GM19238 (cell line): ENCODE measurements at regions not wholly inside any gene's neighbourhood (a gene's known extent, or its start where the extent isn't known, plus 50 kb on each side); places are given as distances from the start of the nearest gene placed in this dataset.
"Not testable (repeated sequence)": the region's sequence is repeated elsewhere in the genome, so short reads cannot be mapped to it uniquely, and the experiment has no call there.

Experiments
- DNase-seq: peaks from one replicate; pipeline ENCODE4 v3.0.0; 2011; ENCODE audit warnings: low spot score; ENCODE audit not compliant: insufficient read length

DNA sequence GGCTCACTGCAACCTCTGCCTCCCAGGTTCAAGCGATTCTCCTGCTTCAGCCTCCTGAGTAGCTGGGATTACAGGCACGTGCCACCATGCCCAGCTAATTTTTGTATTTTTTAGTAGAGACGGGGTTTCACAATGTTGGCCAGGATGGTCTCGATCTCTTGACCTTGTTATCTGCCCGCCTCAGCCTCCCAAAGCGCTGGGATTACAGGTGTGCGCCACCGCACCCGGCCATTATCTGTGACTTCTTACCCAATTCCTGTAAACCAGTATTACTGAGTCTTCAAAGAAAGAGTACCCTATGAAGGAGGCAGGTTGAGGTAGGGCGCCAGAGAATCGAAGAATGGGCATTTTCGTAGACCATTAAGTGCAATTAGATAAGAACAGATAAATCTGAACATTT lies 504.8 kb upstream of the CITED2 start:
- not testable (repeated sequence) for DNase-seq

DNA sequence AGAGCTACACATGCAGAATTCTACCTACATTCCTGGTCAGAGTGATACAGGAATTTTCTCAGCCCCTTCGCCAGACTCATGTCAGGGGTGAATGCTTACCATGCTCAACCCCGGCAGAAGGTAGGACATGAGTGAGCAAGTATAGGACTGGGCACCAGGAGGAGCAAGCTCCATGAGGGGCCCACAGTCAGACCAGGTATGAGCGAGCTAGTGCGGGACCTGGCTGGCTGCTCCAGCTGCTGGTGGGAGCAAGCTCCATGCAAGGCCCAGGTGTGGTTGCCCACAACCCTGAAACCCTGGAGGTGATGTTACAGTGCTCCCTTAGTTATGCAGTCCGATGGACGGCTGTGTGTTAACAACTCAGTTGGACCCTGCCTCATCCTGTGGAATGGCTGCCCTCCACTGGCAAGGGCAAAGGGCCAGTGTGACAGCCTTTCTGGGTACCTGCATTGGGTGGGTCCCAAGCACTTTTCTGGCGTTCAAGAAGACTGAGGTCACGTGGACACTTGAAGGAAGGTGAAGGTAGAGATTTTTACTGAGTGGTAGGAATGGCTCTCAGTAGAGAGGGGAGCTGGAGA lies 503.5 kb upstream of the CITED2 start:
- no peak for DNase-seq

DNA sequence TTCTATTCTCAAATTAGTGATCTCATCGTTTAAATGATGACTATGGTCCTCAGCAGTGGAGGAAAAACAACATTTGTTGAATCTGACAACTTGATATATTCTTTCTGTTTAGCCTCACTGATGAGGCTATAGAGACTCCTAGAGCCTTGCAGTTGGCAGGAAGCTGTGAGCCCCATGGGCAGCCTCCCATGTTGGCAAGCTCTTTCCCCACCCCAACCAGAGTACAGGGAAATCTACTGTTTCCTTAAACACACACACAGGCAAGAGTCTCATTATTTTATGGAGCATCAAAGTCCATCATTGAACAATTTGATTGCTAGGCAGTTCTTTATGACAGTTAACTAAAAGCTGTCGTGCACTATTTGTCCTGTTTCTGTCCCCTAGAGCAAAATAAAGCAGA lies 498.2 kb upstream of the CITED2 start:
- no peak for DNase-seq

DNA sequence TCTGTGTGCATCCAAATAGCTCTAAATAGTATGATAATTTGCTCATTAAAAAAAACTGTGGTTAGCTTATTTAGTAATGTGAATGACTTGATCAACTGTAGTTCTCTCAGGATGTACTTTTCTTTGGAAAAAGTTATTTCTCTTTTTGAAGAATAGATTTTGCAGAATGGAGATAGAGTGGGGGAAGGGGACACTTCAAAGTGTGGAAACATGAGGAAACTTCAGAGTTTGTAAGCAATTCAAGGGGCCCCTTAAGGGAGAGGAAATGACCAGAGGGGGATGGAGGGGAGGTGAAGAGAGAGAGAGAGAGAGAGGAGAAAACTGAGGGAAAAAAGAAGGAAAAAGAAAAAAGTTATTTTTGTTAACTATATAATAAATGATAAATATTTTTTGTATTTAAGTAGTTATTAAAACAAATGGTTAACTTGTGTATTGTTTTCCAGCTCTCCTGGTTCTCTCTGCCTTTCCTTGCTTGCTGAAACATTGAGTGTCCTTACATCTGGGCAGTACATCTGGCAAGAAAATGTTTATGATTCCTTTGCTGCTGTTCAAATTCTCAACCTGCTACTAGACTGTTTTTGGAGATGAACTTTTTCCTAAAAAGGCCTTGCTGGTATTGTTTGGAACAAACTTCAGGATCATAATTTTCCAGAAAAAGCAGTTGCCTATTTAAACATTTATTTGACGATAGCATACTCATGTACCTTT lies 497.5 kb upstream of the CITED2 start:
- DNase-seq = no peak

DNA sequence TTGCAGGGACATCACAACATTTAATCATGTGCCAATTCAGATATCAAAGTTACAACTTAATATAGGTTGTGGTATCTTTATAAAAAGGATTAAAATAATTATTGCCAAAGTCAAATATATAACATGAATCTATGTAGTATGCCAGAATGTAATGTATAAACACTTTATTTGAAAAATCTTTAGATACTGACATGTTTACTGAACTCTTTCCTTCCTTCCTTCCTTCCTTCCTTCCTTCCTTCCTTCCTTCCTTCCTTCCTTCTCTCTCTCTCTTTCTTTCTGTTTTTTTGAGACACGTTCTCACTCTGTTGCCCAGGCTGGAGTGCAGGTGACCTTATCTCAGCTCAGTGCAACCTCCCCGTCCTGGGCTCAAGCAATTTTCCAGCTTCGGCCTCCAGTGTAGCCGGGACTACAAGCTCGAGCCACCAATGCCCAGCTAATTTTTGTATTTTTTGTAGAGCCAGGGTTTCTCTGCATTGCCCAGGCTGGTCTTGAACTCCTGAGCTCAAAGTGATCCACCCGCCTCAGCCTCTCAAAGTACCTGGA lies 496.8 kb upstream of the CITED2 start:
- DNase-seq = no peak

DNA sequence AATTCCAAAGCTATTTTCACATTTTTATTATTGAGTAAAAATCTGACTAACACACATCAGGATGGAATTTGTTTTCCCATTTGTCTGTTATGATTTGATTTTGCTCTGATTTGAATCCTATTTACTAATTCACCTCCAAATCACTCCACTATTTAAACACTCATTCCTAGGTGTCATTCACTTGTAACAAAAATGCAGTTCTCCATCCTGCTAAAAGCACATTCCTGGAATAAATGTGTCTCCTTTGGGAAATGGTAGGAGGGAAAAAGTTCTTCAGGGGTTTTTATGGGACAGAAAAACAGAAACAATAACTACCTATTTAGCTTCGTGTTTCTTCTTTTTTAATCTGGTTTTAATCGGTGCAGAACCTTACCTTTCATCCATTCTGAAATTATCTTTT lies 494.1 kb upstream of the CITED2 start:
- no peak for DNase-seq

DNA sequence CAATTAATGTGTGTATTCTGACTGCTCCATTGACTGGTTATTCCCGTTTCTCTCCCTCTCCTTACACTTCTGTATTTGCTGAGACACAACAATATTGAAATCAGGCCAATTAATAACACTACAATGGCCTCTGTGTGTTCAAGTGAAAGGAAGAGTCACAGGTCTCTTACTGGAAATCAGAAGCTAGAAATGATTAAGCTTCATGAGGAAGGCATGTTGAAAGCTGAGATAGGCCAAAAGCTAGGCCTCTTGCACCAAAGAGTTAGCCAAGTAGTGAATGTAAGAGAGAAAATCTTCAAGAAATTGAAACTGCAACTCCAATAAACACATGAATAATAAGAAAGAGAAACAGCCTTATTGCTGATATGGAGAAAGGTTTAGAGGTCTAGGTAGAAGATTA lies 489.5 kb upstream of the CITED2 start:
- no peak for DNase-seq

DNA sequence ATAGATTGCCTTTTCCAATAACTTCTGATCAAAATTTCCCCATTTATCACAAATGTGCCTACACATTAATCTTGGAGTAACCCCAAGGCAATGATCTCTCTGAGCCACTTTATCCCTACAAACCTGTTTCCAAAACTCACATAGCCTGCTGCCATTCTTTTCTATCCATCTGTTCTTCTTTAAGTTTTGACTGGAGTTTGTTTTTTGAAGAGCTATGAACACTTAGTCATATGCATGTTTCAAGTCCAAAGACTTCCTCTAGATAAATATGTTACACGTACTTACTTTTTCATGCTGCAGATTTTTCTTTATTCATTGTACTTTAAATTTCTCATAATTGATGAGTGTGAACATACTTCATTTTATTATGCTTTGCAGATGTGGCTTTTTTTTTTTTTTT lies 488.9 kb upstream of the CITED2 start:
- DNase-seq = no peak

DNA sequence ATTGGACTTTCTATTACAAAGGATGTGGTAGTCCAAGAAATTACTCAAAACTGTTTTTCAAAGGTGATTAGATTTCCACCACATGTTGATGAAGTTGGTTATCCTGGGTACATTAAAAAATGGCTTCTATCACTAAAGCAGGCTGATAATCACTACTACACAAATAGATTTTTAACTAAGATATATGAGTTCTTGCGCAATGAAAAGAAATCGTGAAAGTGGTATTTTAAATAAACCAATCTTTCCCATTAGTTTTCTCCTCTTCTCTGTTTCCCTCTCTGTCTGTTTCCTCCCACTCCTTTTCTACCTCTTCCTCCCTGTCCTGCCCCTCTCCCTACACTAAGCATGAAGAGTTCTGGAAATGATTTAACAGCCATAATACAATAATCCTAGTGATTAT lies 487.9 kb upstream of the CITED2 start:
- DNase-seq = no peak

DNA sequence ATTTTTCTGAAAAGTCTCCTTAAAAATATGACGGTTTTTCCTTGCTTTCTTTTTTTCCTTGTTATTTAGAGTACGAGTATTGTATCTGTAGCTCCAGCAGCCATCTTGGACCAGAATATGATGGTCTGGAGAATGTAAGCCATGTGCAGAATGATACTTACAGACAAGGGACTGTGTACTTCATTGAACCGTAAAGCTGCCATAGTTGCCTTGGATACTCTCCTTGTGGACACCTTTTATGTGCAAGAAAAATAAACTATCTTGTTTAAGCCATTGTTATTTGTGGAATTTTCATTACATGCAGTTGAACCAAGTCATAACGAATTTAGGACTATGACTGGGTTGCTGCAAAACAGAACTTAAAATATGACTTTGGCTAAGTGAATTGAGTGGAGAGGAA lies 485.8 kb upstream of the CITED2 start:
- DNase-seq = no peak

DNA sequence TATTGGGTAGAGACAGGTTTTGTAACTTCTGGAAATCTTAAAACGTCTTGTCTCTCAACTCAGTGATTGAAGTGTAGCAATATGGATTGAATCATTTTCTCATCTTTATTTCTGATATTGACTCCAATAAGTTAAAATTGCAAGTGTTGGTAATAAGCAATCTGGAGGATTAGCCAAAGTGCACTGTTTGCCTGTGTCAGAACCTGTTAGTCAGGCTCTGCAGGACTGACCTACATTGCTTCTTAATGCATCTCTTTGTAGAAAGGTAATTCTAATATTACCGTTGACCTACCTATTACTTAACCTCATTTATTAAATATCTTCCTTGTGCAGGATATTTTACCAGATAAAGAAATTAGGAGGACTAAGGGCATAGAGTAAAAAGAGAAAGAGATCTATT lies 484.0 kb upstream of the CITED2 start:
- no peak for DNase-seq

DNA sequence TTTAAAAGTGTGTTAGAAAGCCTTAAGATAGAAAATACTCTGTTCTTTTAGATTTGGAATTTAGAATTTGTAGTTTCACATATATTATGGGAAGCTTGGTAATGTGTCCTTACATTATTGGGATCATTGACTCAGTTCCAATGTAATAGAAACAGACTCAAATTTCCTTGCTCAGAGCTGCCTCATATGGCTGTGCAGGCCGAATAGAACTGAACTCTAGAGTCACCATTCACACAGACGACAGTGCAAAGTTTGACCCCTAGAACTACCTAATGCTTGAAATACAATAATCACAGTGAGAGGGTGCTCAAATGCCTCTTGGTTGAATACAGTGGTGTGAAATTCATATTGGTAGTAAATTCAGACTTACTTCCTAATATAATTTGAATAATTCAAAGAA lies 482.7 kb upstream of the CITED2 start:
- DNase-seq = no peak

DNA sequence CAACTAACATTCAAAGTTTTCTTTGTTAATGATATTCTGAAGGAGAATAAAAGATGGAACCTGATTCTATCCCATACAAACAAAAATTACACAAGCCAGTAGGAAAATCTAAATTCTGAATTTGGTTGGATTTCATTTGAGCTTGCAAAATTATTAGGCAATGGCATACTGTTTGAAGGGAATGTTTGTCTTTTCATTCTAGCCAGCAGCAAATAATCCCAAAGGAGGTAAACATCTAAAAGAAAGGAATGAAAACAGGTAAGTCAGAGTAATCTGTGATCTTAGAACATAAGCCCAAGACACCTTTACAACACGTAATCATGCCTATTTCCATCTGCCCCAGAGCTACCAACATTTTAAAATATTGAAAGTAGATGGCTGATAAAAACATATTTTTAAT lies 482.1 kb upstream of the CITED2 start:
- no peak for DNase-seq

DNA sequence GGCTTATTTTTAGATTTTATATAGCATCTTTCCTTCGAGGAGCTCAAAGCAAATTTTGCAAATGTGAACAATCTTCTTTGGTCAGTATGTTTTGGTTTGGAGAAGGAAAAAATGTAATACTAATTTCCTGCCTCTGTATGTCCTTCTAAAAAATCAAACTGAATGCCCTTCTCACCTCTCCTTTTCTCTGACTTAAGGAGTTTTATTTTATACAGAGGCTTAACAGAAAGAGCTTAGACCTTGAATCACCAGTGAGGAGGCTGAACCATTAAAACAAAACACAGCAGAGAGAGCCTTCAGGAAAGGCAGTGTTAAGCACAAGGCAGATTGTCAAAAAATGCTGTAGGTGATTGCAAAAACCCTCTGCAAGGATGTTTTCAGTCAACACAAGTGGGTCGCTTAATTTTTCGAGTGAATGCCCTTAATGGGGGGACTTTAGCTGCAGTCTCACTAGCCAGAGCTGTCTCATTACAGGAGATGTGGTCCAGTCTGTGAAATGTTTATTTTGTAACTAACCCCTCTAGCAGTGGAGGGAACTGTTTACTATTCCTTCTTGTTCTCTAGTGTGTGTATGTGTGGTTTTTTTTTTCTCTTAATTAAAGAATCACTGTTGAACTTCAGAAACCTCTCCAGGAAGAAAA lies 481.3 kb upstream of the CITED2 start:
- no peak for DNase-seq

DNA sequence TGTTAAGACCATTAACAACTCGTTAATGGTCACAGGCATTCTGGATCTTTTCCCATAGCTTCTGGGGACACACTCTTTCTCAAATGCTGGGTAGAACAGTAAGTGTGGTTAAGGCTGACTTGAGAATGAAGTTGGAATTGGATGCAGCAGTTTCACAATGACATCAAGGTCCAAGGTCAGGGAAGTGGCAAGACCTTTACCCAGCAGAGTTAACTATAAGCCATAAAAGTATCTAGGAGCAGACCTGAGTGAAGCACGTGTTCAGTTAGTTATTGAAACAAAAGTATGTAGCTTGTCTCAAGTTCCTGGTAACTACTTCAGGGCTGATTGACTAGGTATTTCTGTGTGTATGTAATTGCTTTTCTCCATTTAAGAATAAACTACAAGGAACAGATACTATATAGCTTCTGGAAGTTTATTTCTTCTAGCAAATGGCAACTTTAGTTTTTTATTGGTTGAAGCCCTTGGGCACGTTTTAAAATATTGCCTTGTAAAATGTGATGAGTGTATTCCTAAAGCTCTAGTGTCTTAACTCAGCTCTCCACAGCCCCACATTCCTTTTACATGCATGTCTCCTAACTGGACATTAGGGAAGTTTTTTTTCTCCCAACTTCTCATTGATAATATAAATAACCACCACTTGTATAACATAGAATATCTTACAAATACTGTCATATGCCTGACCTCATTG lies 479.0 kb upstream of the CITED2 start:
- no peak for DNase-seq

DNA sequence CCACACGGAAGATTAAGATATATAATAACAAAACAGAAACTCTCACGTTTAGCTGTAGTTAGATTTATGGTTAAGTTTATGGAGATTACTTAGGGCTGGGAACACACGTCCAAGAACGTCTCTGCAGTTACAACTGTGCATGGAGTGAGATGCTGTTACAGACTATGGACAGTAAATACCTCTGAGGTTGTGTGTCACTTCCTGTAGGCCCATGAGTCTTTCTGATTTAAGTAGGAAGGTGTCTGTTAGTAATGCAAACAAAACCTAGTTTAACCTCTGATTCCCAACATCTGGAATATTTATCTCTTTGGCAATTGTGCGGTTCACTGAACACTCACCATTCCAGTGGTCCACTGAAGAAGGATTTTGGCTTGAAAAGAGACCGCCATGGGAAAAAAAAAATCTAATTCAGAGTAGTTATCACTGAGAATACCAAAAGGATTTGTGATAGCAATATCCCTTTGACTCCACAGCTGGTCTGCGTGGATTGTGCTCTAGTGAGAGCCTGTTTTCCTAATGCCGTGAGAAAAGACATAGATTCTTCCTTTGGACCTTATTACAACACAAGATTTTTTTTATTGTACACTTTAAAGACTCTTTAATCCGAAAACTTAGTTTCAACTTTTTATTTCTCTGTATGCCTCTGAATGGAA lies 478.2 kb upstream of the CITED2 start:
- no peak for DNase-seq

DNA sequence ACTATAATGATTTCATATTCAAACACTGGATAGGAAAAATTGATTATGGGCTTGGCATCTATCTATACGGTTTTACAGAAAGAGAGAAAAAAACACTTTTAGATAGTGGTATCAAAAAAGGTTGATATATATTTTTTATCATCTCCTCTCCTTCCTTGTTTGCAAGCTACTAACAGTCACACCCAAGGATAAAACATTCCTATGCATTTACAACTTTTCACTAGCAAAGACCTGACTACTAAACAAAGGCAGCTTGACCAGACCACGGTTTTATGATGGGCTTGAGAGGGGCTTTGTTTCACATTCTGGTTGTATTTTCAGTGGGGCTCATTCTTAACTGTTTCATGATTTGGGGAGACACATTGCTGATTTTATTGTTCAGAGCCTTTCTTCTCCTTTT lies 477.6 kb upstream of the CITED2 start:
- DNase-seq = no peak

DNA sequence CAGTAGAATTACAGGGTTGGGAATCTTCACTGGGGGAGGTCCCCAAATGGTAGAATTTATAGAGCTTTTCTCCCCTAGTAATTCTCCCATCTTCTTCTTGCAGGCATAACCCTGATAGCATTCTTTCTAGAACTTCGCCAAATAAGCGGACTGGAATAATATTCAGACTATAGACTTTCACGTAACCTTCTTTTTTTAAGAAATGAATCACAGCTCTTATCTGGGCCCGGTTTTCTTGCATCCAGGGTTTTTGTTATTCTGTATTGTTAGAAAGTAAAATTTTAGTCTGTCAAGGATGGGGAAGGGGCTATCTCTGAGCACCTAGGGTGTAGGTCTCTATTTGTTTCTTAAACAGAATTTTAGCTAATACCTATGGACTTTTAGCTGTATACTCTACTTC lies 476.8 kb upstream of the CITED2 start:
- no peak for DNase-seq

DNA sequence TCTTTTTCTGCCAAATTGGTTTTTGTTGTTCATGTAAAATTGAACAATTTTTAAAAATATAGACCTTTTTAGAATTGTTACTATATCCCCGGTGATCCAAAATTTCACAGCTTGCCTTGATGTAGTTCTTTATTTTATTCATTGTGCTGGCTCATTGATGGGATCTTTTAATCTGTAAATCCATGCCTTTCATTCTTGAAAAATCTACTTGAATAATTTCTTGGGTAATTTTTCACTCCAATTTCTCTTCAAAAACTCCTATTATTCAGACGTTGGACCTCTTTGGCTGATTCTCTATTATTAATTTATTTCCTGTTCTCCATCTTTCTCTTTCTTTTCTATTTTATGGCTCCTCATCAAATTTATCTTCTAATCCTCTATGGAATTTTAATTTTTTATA lies 476.1 kb upstream of the CITED2 start:
- no peak for DNase-seq

DNA sequence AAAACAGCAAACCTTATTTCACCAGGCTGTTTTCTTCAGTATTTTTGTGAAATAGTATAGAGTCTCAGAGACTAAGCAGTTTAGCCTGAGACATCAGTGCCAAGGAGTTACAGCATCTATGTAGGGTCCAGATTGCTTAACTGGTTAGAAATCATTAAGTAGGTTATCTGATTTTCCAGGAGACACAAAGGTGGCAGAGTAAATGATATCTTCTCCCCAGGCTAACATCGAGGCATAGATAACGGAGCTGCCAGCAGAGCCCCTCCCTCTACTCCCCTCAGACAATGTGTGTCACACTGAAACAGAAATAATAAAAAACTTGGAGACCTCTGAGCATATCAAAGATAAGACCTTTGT lies 473.0 kb upstream of the CITED2 start:
- DNase-seq = no peak

DNA sequence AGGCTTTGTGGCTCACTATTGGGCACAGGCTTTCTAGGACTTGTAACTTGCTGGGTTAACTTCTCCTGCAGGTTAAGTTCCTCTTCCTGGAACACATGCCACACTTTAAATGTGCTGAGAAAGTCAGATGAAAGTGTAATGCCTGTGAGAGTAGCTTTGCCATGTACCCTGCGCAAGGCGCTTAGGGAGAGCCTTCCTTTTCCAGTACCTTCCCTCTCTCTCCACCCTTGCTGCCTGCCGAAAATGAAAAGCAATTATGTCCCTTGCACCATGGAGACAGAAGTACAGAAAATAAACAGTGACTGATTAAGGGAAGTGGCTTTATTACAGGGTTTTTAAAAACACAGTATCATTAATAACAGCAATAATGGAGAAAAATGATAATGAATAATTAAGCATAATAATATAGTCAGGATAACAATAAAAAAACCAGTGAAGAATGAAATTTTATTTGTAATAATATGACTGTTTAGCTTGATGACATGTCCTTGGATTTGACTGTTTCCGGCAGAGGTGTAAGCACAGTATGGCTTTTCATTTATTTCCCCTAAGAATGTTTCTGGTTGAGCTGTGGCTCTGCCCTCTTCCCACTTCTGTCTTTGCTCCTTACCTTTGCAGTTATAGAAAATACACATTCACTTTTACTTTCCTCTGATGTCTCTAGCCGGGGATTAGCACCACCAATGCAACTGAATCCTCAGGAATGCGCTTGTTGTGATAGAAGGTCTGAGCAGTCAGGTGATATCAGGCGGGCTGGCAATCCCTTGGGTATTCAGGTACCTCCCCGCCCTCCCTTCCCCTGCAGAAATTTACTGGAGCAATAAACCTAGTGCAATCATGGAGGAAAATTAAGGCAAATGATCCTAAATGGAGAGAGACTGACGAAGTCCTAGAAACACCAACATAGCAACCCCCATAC lies 472.3 kb upstream of the CITED2 start:
- no peak for DNase-seq
